Breast epithelium (tissue), 3 donors: ENCODE measurements at regions not wholly inside any gene's neighbourhood (a gene's known extent, or its start where the extent isn't known, plus 50 kb on each side); places are given as distances from the start of the nearest gene placed in this dataset.

Experiments used
- CTCF ChIP-seq, 3 donors: fragments of 450-650 bp; IDR thresholded peaks; one replicate each; pipeline ENCODE4 v1.5.1; 2016 to 2017; ENCODE audit warnings: antibody characterized with exemption in 3 of 3, mild to moderate bottlenecking in 3 of 3, moderate library complexity in 3 of 3
- POLR2A ChIP-seq: fragments of 450-650 bp; IDR thresholded peaks from one replicate; pipeline ENCODE4 v1.6.1; 2016; ENCODE audit warnings: antibody characterized with exemption, mild to moderate bottlenecking, moderate library complexity
- POLR2AphosphoS5 ChIP-seq, 3 donors: sonication (generic); formaldehyde crosslinking; IDR thresholded peaks; one replicate each; pipeline ENCODE4 v1.6.1; 2017; ENCODE audit warnings: antibody characterized with exemption in 3 of 3

DNA sequence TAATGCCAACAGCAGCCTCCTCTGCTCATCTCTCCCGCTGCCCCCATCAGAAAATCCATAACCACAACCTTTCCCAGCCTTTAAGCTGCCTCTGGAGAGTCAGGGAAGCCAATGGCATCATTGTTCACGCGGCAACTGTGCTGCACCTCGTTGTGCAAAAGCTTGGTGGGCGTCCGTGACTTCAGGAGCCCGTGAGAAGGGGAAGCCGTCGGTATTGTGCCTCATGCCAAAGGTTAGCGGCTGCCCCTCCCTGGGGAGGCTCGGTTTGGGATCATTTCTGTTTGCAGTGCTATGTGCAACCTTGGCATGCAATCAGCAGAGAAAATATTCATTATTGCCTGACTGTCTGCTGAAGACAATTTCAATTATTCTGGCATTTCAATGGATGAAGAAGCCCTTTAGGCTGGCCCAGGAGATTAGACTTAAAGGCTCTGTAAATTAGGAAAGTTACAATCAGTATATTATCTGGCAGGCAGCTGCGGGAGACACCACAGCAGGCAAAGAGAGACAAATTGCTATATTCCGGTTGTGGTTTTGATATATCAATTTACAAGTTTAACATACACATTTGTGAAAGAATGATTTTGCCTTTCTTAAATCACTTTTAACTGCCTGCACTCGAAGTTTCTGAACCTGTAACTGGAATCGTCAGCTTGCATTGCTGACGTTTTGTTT lies 244.5 kb downstream of the GATA3 start:
- TF ChIP-seq CTCF (IDR thresholded peaks at IDR 0.05), result no peak
- no peak for TF ChIP-seq POLR2A
- no peak for TF ChIP-seq POLR2AphosphoS5 (IDR thresholded peaks at IDR 0.05)
